22Rv1 (cell line): ENCODE measurements at regions not wholly inside any gene's neighbourhood (a gene's known extent, or its start where the extent isn't known, plus 50 kb on each side); places are given as distances from the start of the nearest gene placed in this dataset.

Source experiments
- CTCF ChIP-seq: fragments of 450-650 bp; IDR thresholded peaks from 2 replicates; pipeline ENCODE4 v1.5.1; 2017; ENCODE audit warnings: mild to moderate bottlenecking
- ZFX ChIP-seq: fragments of 450-650 bp; IDR thresholded peaks from 2 replicates; pipeline ENCODE4 v1.6.1; 2017; ENCODE audit warnings: antibody characterized with exemption, borderline replicate concordance

DNA sequence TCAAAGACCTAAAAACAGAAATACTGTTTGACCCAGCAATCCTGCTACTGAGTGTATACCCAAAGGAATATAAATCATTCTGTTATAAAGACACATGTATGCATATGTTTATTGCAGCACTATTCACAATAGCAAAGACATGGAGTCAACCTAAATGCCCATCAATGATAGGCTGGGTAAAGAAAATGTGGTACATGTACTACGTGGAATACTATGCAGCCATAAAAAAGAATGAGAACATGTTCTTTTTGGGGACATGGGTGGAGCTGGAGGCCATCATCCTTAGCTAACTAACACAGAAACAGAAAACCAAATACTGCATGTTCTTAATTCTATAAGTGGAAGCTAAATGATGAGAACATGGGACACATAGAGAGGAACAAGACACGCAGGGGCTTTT lies 155.2 kb upstream of the KCNJ16 start:
- TF ChIP-seq CTCF (no peak), ZFX (no peak)
